Gastrocnemius medialis (tissue), 4 donors: ENCODE measurements at regions not wholly inside any gene's neighbourhood (a gene's known extent, or its start where the extent isn't known, plus 50 kb on each side); places are given as distances from the start of the nearest gene placed in this dataset.

Experiments used
- ATAC-seq, 2 donors: fragments of 150-250 bp; one replicate each; pipeline ENCODE4 v1.9.1; 2016
- DNase-seq, 2 donors: peaks; one replicate each; pipeline ENCODE4 v3.0.0-alpha.2; 2019
- H3K27ac ChIP-seq, 4 donors: fragments of 200-600 bp; sonication (generic); 1 replicate in 1 of 4; 2 replicates in 3 of 4; pipeline ENCODE4 v1.5.1; 2016 to 2018; ENCODE audit warnings: mild to moderate bottlenecking in 2 of 4, moderate library complexity in 1 of 4
- H3K27me3 ChIP-seq, 3 donors: fragments of 200-600 bp; sonication (generic) in 2 of 3; 1 replicate in 1 of 3; 2 replicates in 2 of 3; pipeline versions ENCODE4 v1.5.1 to v1.6.0; 2016 to 2019; ENCODE audit warnings: mild to moderate bottlenecking in 1 of 3, moderate library complexity in 1 of 3
- H3K36me3 ChIP-seq, 2 donors: fragments of 200-600 bp; sonication (generic) in 1 of 2; one replicate each; pipeline ENCODE4 v1.5.1; 2017 to 2018
- H3K4me1 ChIP-seq, 2 donors: fragments of 200-600 bp; sonication (generic) in 1 of 2; one replicate each; pipeline ENCODE4 v1.5.1; 2016 to 2017; ENCODE audit warnings: mild to moderate bottlenecking in 2 of 2
- H3K4me3 ChIP-seq, 4 donors: fragments of 200-600 bp; sonication (generic) in 3 of 4; 1 replicate in 1 of 4; 2 replicates in 3 of 4; pipeline ENCODE4 v1.5.1; 2016 to 2019; ENCODE audit warnings: mild to moderate bottlenecking in 2 of 4
- H3K9me3 ChIP-seq, 3 donors: fragments of 200-600 bp; sonication (generic) in 2 of 3; 1 replicate in 1 of 3; 2 replicates in 2 of 3; pipeline ENCODE4 v1.5.1; 2016 to 2019
- POLR2A ChIP-seq, 2 donors: fragments of 450-650 bp; IDR thresholded peaks; one replicate each; pipeline ENCODE4 v1.6.1; 2017; ENCODE audit warnings: antibody characterized with exemption in 2 of 2, mild to moderate bottlenecking in 2 of 2, moderate library complexity in 2 of 2
- in situ Hi-C, 4 donors: fragments of 200-750 bp; cut with MboI; loops; one replicate each; pipeline versions ENCODE4 v1.15.0 to v1.8.0; 2017; ENCODE audit warnings: low sequenced_read_pairs in 4 of 4
- intact Hi-C: fragments of 100-400 bp; cut with DNase I; formaldehyde crosslinking; loops from one replicate; pipeline ENCODE4 v1.15.1; 2023; ENCODE audit warnings: low total_unique reads
- TF ChIP-seq, protein P1 (sequence below), 5 experiments: fragments of 450-650 bp in 3 of 5; fragments of 200-600 bp in 2 of 5; sonication (generic) in 2 of 5; IDR thresholded peaks in 4 of 5; conservative IDR thresholded peaks in 1 of 5; 1 replicate in 4 of 5; 2 replicates in 1 of 5; pipeline ENCODE4 v1.5.1; 2016 to 2019; ENCODE audit warnings: antibody characterized with exemption in 5 of 5, mild to moderate bottlenecking in 3 of 5, moderate library complexity in 3 of 5

DNA sequence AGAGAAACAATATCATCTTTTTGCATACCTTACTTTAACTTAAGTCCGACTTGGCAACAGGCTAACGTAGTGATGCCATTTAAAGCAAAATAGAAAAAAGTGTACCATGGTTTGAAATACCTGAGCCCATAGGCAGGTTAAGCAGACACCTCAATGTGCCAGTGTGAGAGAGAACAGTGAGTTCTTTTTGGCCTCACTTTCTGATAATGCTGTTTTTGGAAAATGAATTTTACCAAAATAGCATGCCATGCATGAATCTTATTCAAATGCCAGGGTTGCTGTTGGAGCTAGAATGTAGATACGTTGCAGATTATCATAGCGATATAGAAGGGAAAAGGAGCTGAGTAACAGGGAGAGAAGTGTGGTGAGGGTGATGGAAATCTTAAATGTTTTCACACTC lies 170.2 kb downstream of the OTOR start:
- intact Hi-C loops: no loop called here

GRCh38 chr20:16919841-16920240 lies 171.7 kb downstream of the OTOR start:
- H3K36me3 ChIP-seq: no peaks in the 10 kb centered on the region
- intact Hi-C loops: no loop called here
- in situ Hi-C loops: no loop called here
- no peaks in the 10 kb centered on the region for H3K9me3 ChIP-seq
- DNase-seq (no peak), ATAC-seq (no peak)
- no peak overlapping the region for H3K4me3 ChIP-seq
- H3K27me3 ChIP-seq: no peaks in the 10 kb centered on the region
- no peak overlapping the region for H3K27ac ChIP-seq
- no peaks in the 10 kb centered on the region for H3K4me1 ChIP-seq
- TF ChIP-seq, protein P1, sequence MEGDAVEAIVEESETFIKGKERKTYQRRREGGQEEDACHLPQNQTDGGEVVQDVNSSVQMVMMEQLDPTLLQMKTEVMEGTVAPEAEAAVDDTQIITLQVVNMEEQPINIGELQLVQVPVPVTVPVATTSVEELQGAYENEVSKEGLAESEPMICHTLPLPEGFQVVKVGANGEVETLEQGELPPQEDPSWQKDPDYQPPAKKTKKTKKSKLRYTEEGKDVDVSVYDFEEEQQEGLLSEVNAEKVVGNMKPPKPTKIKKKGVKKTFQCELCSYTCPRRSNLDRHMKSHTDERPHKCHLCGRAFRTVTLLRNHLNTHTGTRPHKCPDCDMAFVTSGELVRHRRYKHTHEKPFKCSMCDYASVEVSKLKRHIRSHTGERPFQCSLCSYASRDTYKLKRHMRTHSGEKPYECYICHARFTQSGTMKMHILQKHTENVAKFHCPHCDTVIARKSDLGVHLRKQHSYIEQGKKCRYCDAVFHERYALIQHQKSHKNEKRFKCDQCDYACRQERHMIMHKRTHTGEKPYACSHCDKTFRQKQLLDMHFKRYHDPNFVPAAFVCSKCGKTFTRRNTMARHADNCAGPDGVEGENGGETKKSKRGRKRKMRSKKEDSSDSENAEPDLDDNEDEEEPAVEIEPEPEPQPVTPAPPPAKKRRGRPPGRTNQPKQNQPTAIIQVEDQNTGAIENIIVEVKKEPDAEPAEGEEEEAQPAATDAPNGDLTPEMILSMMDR (IDR thresholded peaks at IDR 0.05 in 4 of 5, conservative IDR thresholded peaks at IDR 0.05 in 1 of 5): no peak
- no peak for TF ChIP-seq POLR2A (IDR thresholded peaks at IDR 0.05)

More for the DNA sequence above, 170.2 kb downstream of the OTOR start:
- no peak for ATAC-seq
- no peak for DNase-seq
- no peak for TF ChIP-seq POLR2A (IDR thresholded peaks at IDR 0.05)
- TF ChIP-seq, protein P1 (IDR thresholded peaks at IDR 0.05 in 4 of 5, conservative IDR thresholded peaks at IDR 0.05 in 1 of 5): no peak
- Histone ChIP-seq H3K4me3 (no peak overlapping the region), H3K36me3 (no peaks in the 10 kb centered on the region), H3K27me3 (no peaks in the 10 kb centered on the region), H3K27ac (no peak overlapping the region), H3K4me1 (no peaks in the 10 kb centered on the region), H3K9me3 (no peaks in the 10 kb centered on the region)
- in situ Hi-C loops: no loop called here

- peak; percentile 33 to 44 for ATAC-seq
- no peak overlapping the region for H3K27ac ChIP-seq
- no peaks in the 10 kb centered on the region for H3K9me3 ChIP-seq
- intact Hi-C loops (no loop called here), in situ Hi-C loops (no loop called here)
- no peaks in the 10 kb centered on the region for H3K36me3 ChIP-seq
- H3K4me1 ChIP-seq: no peaks in the 10 kb centered on the region
- TF ChIP-seq, protein P1 (IDR thresholded peaks at IDR 0.05 in 4 of 5, conservative IDR thresholded peaks at IDR 0.05 in 1 of 5): no peak
- TF ChIP-seq POLR2A (IDR thresholded peaks at IDR 0.05): no peak
- no peak for DNase-seq
- H3K27me3 ChIP-seq: no peaks in the 10 kb centered on the region
- no peak overlapping the region for H3K4me3 ChIP-seq
These were observed 174.7 kb downstream of the OTOR start for GRCh38 chr20:16922834-16923233.

DNA sequence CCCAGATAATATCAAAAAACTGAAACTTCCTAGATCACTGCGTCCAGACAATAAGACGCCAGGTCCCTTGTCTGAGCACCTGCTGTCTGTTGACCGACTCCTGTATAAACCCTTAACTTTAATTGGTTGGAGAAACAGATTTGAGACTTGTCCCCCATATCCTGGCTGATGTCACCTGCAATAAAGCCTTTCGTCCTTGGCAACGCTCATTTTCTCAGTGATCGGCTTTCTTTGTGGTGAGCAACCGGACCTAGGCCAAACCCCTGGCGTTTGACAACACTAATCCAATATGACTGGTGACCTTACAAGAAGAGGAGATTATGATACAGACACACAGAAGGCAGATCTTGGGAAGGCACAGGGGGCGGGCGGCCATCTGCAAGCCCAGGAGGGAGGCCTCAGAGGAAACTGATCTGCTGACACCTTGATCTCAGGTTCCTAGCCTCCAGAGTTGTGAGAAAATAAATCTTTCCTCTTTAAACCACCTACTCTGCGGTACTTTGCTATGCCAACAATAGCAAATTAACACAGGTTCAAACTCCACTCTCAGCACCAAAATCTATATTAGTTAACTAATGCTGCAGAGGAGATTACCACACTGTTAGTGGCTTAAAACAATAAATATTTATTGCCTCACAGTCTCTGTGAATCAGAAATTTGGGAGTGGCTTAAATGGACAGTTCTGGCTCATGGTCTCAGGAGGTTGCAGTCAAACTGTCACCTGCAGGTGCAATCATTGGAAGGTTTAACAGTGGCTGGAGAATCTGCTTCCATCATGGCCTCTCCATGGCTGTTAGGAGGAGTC lies 178.7 kb downstream of the OTOR start:
- in situ Hi-C loops (no loop called here), intact Hi-C loops (no loop called here)
- H3K27ac ChIP-seq: no peak overlapping the region
- no peak for TF ChIP-seq POLR2A (IDR thresholded peaks at IDR 0.05)
- TF ChIP-seq, protein P1 (IDR thresholded peaks at IDR 0.05 in 4 of 5, conservative IDR thresholded peaks at IDR 0.05 in 1 of 5): no peak
- H3K9me3 ChIP-seq: no peaks in the 10 kb centered on the region
- no peak for DNase-seq
- H3K27me3 ChIP-seq: no peaks in the 10 kb centered on the region
- H3K36me3 ChIP-seq: no peaks in the 10 kb centered on the region
- no peaks in the 10 kb centered on the region for H3K4me1 ChIP-seq
- no peak for ATAC-seq
- no peak overlapping the region for H3K4me3 ChIP-seq
